NCI-H2107 treated with DMSO at 0.1 percent for 48 hours (cell line): ENCODE measurements at regions not wholly inside any gene's neighbourhood (a gene's known extent, or its start where the extent isn't known, plus 50 kb on each side); places are given as distances from the start of the nearest gene placed in this dataset.

Experiments used
- DNase-seq: peaks from one replicate; lab custom pipeline; 2025; ENCODE audit not compliant: unreplicated experiment; lab: John Stamatoyannopoulos, UW

GRCh38 chr11:92276773-92277172, 52.2 kb downstream of the FAT3 start:
- DNase-seq, result no peak

- no peak for DNase-seq
Measured at GRCh38 chr11:92277871-92278270, 53.3 kb downstream of the FAT3 start.

GRCh38 chr11:92278791-92279433, 54.3 kb downstream of the FAT3 start:
- no peak for DNase-seq

- DNase-seq, result no peak
Measured at GRCh38 chr11:92284107-92284506, 59.5 kb downstream of the FAT3 start.

GRCh38 chr11:92284558-92284957, 59.9 kb downstream of the FAT3 start:
- no peak for DNase-seq

- no peak for DNase-seq
Measured at GRCh38 chr11:92285776-92286175, 61.2 kb downstream of the FAT3 start.

GRCh38 chr11:92286709-92287108, 62.1 kb downstream of the FAT3 start:
- DNase-seq, result no peak

GRCh38 chr11:92295175-92296137, 70.8 kb downstream of the FAT3 start:
- DNase-seq, result no peak

GRCh38 chr11:92296138-92296515, 71.5 kb downstream of the FAT3 start:
- no peak for DNase-seq

- DNase-seq, result no peak
Measured at GRCh38 chr11:92297567-92298553, 73.2 kb downstream of the FAT3 start.

GRCh38 chr11:92300876-92301275, 76.3 kb downstream of the FAT3 start:
- DNase-seq, result no peak

GRCh38 chr11:92302770-92303169, 78.2 kb downstream of the FAT3 start:
- no peak for DNase-seq

GRCh38 chr11:92304271-92304670, 79.7 kb downstream of the FAT3 start:
- DNase-seq, result no peak

- no peak for DNase-seq
Measured at GRCh38 chr11:92306966-92307510, 82.4 kb downstream of the FAT3 start.

- DNase-seq, result no peak
Measured at GRCh38 chr11:92308366-92308765, 83.7 kb downstream of the FAT3 start.

- DNase-seq, result no peak
Measured at GRCh38 chr11:92311616-92312449, 87.2 kb downstream of the FAT3 start.

- no peak for DNase-seq
Measured at GRCh38 chr11:92313784-92314183, 89.2 kb downstream of the FAT3 start.

GRCh38 chr11:92314499-92314898, 89.9 kb downstream of the FAT3 start:
- no peak for DNase-seq

- no peak for DNase-seq
Measured at GRCh38 chr11:92316106-92316809, 91.6 kb downstream of the FAT3 start.
